ENCODE measurements at regions not wholly inside any gene's neighbourhood (a gene's known extent, or its start where the extent isn't known, plus 50 kb on each side); places are given as distances from the start of the nearest gene placed in this dataset.

DNA sequence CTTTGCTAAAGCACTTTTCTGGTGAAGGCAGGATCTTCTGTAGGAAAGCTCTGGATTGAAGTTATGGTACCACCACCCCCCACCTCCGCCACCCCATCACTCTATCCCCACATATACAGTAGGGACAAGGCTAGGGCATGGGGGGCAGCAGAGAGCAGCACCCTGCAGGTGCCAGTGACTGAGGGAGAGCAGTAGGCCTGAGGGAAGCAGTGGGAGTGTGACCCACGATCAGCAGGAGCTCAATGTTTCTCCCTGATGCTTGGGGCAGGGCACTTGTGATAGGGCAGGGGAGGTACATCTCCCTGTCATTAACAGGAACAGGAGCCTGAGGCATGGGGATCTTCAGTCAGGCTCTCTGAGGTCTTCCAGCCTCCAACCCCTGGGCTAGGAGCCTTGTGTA, 121.6 kb downstream of the ZFP36L2 start:
- H2AFZ ChIP-seq (ENCODE audit: low read depth, low read length) = no peak overlapping the region
- ChIA-PET CTCF (interaction anchor here (0.9 to 4.1 kb wide), 4 partner anchors 10 to 81 kb away, joined by 3 to 22 read pairs (median 3); no protein-coding TSS in a partner anchor), POLR2A (no interaction called here)
- no peaks in the 10 kb centered on the region for H3K9me3 ChIP-seq (replicated peaks; ENCODE audit: control insufficient read depth, insufficient read depth, low read length)
- no peaks in the 10 kb centered on the region for H3K27me3 ChIP-seq (ENCODE audit: control insufficient read depth in 2 of 2, insufficient read depth in 2 of 2, low read length in 2 of 2)
- no peaks in the 10 kb centered on the region for H3K9me1 ChIP-seq (replicated peaks; ENCODE audit: control insufficient read depth, extremely low read depth, insufficient read depth, low read length)
- no peak overlapping the region for H3K9ac ChIP-seq (replicated peaks; ENCODE audit: extremely low read depth, insufficient read depth, low read length)
- H4K20me1 ChIP-seq (replicated peaks; ENCODE audit: control insufficient read depth, extremely low read depth, insufficient read depth, low read length) = no peaks in the 10 kb centered on the region
- H3K36me3 ChIP-seq (ENCODE audit: control insufficient read depth in 2 of 2, extremely low read depth in 1 of 2, insufficient read depth in 2 of 2, low read length in 2 of 2) = no peaks in the 10 kb centered on the region
- H3K27ac ChIP-seq (ENCODE audit: insufficient read depth, low read depth, low read length) = no peak overlapping the region
- TF ChIP-seq, protein P1, sequence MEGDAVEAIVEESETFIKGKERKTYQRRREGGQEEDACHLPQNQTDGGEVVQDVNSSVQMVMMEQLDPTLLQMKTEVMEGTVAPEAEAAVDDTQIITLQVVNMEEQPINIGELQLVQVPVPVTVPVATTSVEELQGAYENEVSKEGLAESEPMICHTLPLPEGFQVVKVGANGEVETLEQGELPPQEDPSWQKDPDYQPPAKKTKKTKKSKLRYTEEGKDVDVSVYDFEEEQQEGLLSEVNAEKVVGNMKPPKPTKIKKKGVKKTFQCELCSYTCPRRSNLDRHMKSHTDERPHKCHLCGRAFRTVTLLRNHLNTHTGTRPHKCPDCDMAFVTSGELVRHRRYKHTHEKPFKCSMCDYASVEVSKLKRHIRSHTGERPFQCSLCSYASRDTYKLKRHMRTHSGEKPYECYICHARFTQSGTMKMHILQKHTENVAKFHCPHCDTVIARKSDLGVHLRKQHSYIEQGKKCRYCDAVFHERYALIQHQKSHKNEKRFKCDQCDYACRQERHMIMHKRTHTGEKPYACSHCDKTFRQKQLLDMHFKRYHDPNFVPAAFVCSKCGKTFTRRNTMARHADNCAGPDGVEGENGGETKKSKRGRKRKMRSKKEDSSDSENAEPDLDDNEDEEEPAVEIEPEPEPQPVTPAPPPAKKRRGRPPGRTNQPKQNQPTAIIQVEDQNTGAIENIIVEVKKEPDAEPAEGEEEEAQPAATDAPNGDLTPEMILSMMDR (IDR thresholded peaks at IDR 0.05; ENCODE audit: extremely low read depth in 1 of 2, insufficient read depth in 1 of 2, low read depth in 1 of 2, low read length in 2 of 2) = no peak
- no peak for TF ChIP-seq JUN (IDR thresholded peaks at IDR 0.05; ENCODE audit: borderline replicate concordance, insufficient read depth, insufficient read length, low read depth)
- no peak for TF ChIP-seq GATA2 (IDR thresholded peaks at IDR 0.05; ENCODE audit: insufficient read depth, insufficient read length, low read depth, low read length)
- TF ChIP-seq POLR2A (IDR thresholded peaks at IDR 0.05; ENCODE audit: low read depth, low read length) = no peak
- TF ChIP-seq, protein P2, sequence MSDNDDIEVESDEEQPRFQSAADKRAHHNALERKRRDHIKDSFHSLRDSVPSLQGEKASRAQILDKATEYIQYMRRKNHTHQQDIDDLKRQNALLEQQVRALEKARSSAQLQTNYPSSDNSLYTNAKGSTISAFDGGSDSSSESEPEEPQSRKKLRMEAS (IDR thresholded peaks at IDR 0.05; ENCODE audit: insufficient read depth, insufficient read length) = no peak
- no peak overlapping the region for H3K4me2 ChIP-seq (ENCODE audit: insufficient read depth, low read length)
- intact Hi-C loops (cut with micrococcal nuclease) = no loop called here
- BruUV-seq (replicated peaks) = no TSS peak
- no peaks in the 10 kb centered on the region for H3K79me2 ChIP-seq (ENCODE audit: control insufficient read depth, insufficient read depth, low read length)
- dilution Hi-C loops (cut with MboI; ENCODE audit: extremely low pct_ligation_motif_present, low sequenced_read_pairs) = no loop called here
- H3K4me3 ChIP-seq (replicated peaks in 1 of 3; ENCODE audit: insufficient read depth in 1 of 3, low read depth in 1 of 3, low read length in 3 of 3) = no peak overlapping the region
- no peak for FAIRE-seq
- DNase-seq (ENCODE audit: low read depth, low spot score) = no peak
- no peaks in the 10 kb centered on the region for H3K4me1 ChIP-seq (ENCODE audit: control insufficient read depth, extremely low read depth, insufficient read depth, low read length)

DNA sequence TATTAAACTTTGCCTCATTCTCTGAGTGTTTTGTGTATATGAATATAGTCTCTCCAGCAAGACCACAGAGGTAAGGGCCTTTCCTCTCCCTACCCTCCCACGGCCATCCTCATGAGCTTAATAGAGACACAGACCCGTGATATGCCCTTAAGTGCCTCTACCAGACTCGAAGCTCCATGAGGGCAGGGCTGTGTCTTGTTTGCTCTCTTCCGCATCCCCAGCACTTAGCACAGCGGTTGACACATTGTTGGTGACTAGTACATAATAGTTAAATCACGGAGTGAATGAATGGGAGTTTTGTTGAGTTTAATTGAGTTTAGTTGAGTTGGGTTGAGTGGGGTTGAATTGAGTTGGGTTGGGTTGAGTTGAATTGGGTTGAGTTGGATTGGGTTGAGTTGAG, 122.3 kb downstream of the ZFP36L2 start:
- H3K27ac ChIP-seq (ENCODE audit: insufficient read depth, low read depth, low read length) = no peak overlapping the region
- no peaks in the 10 kb centered on the region for H3K4me1 ChIP-seq (ENCODE audit: control insufficient read depth, extremely low read depth, insufficient read depth, low read length)
- H3K4me3 ChIP-seq (replicated peaks in 1 of 3; ENCODE audit: insufficient read depth in 1 of 3, low read depth in 1 of 3, low read length in 3 of 3) = no peak overlapping the region
- dilution Hi-C loops (cut with MboI; ENCODE audit: extremely low pct_ligation_motif_present, low sequenced_read_pairs) = no loop called here
- H3K9me3 ChIP-seq (replicated peaks; ENCODE audit: control insufficient read depth, insufficient read depth, low read length) = no peaks in the 10 kb centered on the region
- H3K79me2 ChIP-seq (ENCODE audit: control insufficient read depth, insufficient read depth, low read length) = no peaks in the 10 kb centered on the region
- POLR2A ChIA-PET = no interaction called here
- DNase-seq (ENCODE audit: low read depth, low spot score) (no peak), FAIRE-seq (no peak)
- H3K27me3 ChIP-seq (ENCODE audit: control insufficient read depth in 2 of 2, insufficient read depth in 2 of 2, low read length in 2 of 2) = no peaks in the 10 kb centered on the region
- TF ChIP-seq FOS (IDR thresholded peaks at IDR 0.05; ENCODE audit: borderline replicate concordance, insufficient read depth, low read length) (no peak), POLR2AphosphoS5 (IDR thresholded peaks at IDR 0.05; ENCODE audit: insufficient read depth, low read depth, low read length) (no peak), MYC (IDR thresholded peaks at IDR 0.05; ENCODE audit: low read depth, low read length) (no peak), JUN (IDR thresholded peaks at IDR 0.05; ENCODE audit: borderline replicate concordance, insufficient read depth, insufficient read length, low read depth) (no peak), GATA2 (IDR thresholded peaks at IDR 0.05; ENCODE audit: insufficient read depth, insufficient read length, low read depth, low read length) (no peak), EZH2 (IDR thresholded peaks at IDR 0.05; ENCODE audit: borderline replicate concordance, low read depth, low read length, severe bottlenecking) (no peak), POLR2A (IDR thresholded peaks at IDR 0.05; ENCODE audit: low read depth, low read length) (no peak)
- TF ChIP-seq, protein P1 (IDR thresholded peaks at IDR 0.05; ENCODE audit: extremely low read depth in 1 of 2, insufficient read depth in 1 of 2, low read depth in 1 of 2, low read length in 2 of 2) = no peak
- TF ChIP-seq, protein P2 (IDR thresholded peaks at IDR 0.05; ENCODE audit: insufficient read depth, insufficient read length) = no peak
- H3K9ac ChIP-seq (replicated peaks; ENCODE audit: extremely low read depth, insufficient read depth, low read length) = no peak overlapping the region
- CTCF ChIA-PET = interaction anchor here (0.9 to 4.1 kb wide), 3 partner anchors 10 to 80 kb away, joined by 3 to 22 read pairs (median 3); no protein-coding TSS in a partner anchor
- no peak overlapping the region for H2AFZ ChIP-seq (ENCODE audit: low read depth, low read length)
- no peaks in the 10 kb centered on the region for H3K9me1 ChIP-seq (replicated peaks; ENCODE audit: control insufficient read depth, extremely low read depth, insufficient read depth, low read length)
- intact Hi-C loops (cut with micrococcal nuclease) = no loop called here
- H3K36me3 ChIP-seq (ENCODE audit: control insufficient read depth in 2 of 2, extremely low read depth in 1 of 2, insufficient read depth in 2 of 2, low read length in 2 of 2) = no peaks in the 10 kb centered on the region
- BruUV-seq (replicated peaks) = no TSS peak
- H3K4me2 ChIP-seq (ENCODE audit: insufficient read depth, low read length) = no peak overlapping the region
- no peaks in the 10 kb centered on the region for H4K20me1 ChIP-seq (replicated peaks; ENCODE audit: control insufficient read depth, extremely low read depth, insufficient read depth, low read length)

All from endothelial cell of umbilical vein (primary cell).